DND-41 (cell line): ENCODE measurements at regions not wholly inside any gene's neighbourhood (a gene's known extent, or its start where the extent isn't known, plus 50 kb on each side); places are given as distances from the start of the nearest gene placed in this dataset.

Source experiments
- EZH2 ChIP-seq: IDR thresholded peaks from 3 replicates; pipeline ENCODE4 v1.6.1; 2012; ENCODE audit warnings: borderline replicate concordance, low read depth, mild to moderate bottlenecking, moderate library complexity, low read length, inconsistent platforms; ENCODE audit not compliant: severe bottlenecking
- TF ChIP-seq, protein P1 (sequence below): IDR thresholded peaks from 2 replicates; pipeline ENCODE4 v1.5.1; 2012; ENCODE audit warnings: borderline replicate concordance, low read length, moderate library complexity, mild to moderate bottlenecking; ENCODE audit not compliant: poor library complexity, severe bottlenecking; ENCODE audit errors: extremely low read depth

DNA sequence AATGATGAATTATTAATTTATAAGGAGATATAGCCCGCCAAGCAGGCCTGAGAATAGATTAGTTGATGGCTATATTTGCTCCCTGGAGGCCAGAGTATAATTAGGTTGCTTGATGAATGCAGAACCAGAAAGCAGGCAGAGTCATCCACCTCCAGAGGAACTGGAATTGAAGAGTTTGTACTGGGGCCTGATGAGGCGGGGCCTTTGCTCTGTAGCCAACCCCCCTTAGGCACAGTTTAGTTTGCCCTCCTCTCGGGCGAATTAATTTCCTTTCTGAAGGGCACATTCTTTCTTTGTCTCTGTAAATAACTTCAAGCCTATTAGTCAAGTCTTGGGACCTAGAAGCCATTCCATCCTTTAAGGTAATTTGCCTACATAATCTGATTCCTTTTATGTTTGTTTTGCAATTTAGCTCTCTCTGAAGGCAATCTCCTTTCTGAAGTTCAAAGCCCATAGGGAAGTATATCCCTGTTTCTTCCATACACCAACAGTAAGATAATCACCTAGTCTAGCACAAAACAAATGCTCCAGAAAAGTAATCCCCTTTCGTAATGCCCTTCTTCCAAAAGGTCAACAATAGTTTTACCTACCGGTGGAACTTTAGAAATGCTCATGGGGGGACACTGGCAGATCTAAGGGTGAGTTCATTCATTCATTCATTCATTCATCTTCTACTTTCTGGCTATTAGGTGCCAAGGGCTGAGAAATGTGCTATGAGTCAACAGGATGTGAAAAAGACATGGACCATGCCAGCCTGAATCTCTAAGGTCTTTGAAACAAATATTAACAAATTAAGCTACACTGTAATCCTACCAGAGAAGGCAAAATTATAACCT lies 84.8 kb upstream of the NUDT4 start:
- TF ChIP-seq EZH2, result no peak
- TF ChIP-seq, protein P1, sequence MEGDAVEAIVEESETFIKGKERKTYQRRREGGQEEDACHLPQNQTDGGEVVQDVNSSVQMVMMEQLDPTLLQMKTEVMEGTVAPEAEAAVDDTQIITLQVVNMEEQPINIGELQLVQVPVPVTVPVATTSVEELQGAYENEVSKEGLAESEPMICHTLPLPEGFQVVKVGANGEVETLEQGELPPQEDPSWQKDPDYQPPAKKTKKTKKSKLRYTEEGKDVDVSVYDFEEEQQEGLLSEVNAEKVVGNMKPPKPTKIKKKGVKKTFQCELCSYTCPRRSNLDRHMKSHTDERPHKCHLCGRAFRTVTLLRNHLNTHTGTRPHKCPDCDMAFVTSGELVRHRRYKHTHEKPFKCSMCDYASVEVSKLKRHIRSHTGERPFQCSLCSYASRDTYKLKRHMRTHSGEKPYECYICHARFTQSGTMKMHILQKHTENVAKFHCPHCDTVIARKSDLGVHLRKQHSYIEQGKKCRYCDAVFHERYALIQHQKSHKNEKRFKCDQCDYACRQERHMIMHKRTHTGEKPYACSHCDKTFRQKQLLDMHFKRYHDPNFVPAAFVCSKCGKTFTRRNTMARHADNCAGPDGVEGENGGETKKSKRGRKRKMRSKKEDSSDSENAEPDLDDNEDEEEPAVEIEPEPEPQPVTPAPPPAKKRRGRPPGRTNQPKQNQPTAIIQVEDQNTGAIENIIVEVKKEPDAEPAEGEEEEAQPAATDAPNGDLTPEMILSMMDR, result no peak
